ENCODE measurements at regions not wholly inside any gene's neighbourhood (a gene's known extent, or its start where the extent isn't known, plus 50 kb on each side); places are given as distances from the start of the nearest gene placed in this dataset.

GRCh38 chr2:100744184-100744583, 75.8 kb upstream of the NPAS2 start:
- H3K4me3 ChIP-seq (ENCODE audit: low read depth, low read length): no peak overlapping the region
- no peaks in the 10 kb centered on the region for H3K36me3 ChIP-seq
- H3K27me3 ChIP-seq (ENCODE audit: insufficient read depth, low read depth, severe bottlenecking): no peaks in the 10 kb centered on the region
- no peak for TF ChIP-seq CTCF (IDR thresholded peaks at IDR 0.05; ENCODE audit: low read depth, low read length)
- no peak for DNase-seq
- H3K9me3 ChIP-seq (ENCODE audit: severe bottlenecking): no peaks in the 10 kb centered on the region
- H3K27ac ChIP-seq: no peak overlapping the region

- TF ChIP-seq CTCF (IDR thresholded peaks at IDR 0.05; ENCODE audit: low read depth, low read length): no peak
- peaks cover 3% of the 10 kb centered on the region for H3K27me3 ChIP-seq (ENCODE audit: insufficient read depth, low read depth, severe bottlenecking)
- H3K4me3 ChIP-seq (ENCODE audit: low read depth, low read length): no peak overlapping the region
- DNase-seq: no peak
- H3K27ac ChIP-seq: no peak overlapping the region
- H3K36me3 ChIP-seq: no peaks in the 10 kb centered on the region
- no peaks in the 10 kb centered on the region for H3K9me3 ChIP-seq (ENCODE audit: severe bottlenecking)
Observed at GRCh38 chr2:100744589-100744988, 75.3 kb upstream of the NPAS2 start.

GRCh38 chr2:100745604-100746003, 74.3 kb upstream of the NPAS2 start:
- DNase-seq: no peak
- no peak for TF ChIP-seq CTCF (IDR thresholded peaks at IDR 0.05; ENCODE audit: low read depth, low read length)
- Histone ChIP-seq H3K27ac (no peak overlapping the region), H3K27me3 (ENCODE audit: insufficient read depth, low read depth, severe bottlenecking) (peaks cover 6% of the 10 kb centered on the region), H3K36me3 (no peaks in the 10 kb centered on the region), H3K9me3 (ENCODE audit: severe bottlenecking) (no peaks in the 10 kb centered on the region), H3K4me3 (ENCODE audit: low read depth, low read length) (no peak overlapping the region)

GRCh38 chr2:100747551-100747950, 72.4 kb upstream of the NPAS2 start:
- Histone ChIP-seq H3K36me3 (no peaks in the 10 kb centered on the region), H3K27ac (no peak overlapping the region), H3K27me3 (ENCODE audit: insufficient read depth, low read depth, severe bottlenecking) (peaks cover 6% of the 10 kb centered on the region), H3K9me3 (ENCODE audit: severe bottlenecking) (no peaks in the 10 kb centered on the region), H3K4me3 (ENCODE audit: low read depth, low read length) (no peak overlapping the region)
- no peak for TF ChIP-seq CTCF (IDR thresholded peaks at IDR 0.05; ENCODE audit: low read depth, low read length)
- DNase-seq: no peak

- no peak overlapping the region for H3K4me3 ChIP-seq (ENCODE audit: low read depth, low read length)
- H3K9me3 ChIP-seq (ENCODE audit: severe bottlenecking): no peaks in the 10 kb centered on the region
- no peak overlapping the region for H3K27ac ChIP-seq
- no peak for TF ChIP-seq CTCF (IDR thresholded peaks at IDR 0.05; ENCODE audit: low read depth, low read length)
- H3K36me3 ChIP-seq: no peaks in the 10 kb centered on the region
- peaks cover 6% of the 10 kb centered on the region for H3K27me3 ChIP-seq (ENCODE audit: insufficient read depth, low read depth, severe bottlenecking)
- DNase-seq: no peak
Observed at GRCh38 chr2:100747996-100748615, 71.8 kb upstream of the NPAS2 start.

- Histone ChIP-seq H3K4me3 (ENCODE audit: low read depth, low read length) (no peak overlapping the region), H3K27me3 (ENCODE audit: insufficient read depth, low read depth, severe bottlenecking) (peaks cover 6% of the 10 kb centered on the region), H3K36me3 (no peaks in the 10 kb centered on the region), H3K9me3 (ENCODE audit: severe bottlenecking) (no peaks in the 10 kb centered on the region), H3K27ac (no peak overlapping the region)
- DNase-seq: no peak
- TF ChIP-seq CTCF (IDR thresholded peaks at IDR 0.05; ENCODE audit: low read depth, low read length): no peak
Observed at GRCh38 chr2:100748673-100749072, 71.3 kb upstream of the NPAS2 start.
